Superior temporal gyrus (tissue), 1 donor: ENCODE measurements at regions not wholly inside any gene's neighbourhood (a gene's known extent, or its start where the extent isn't known, plus 50 kb on each side); places are given as distances from the start of the nearest gene placed in this dataset.

Source experiments
- DNase-seq: peaks from one replicate; pipeline ENCODE4 v3.0.0-alpha.2; 2016; ENCODE audit errors: extremely low spot score

DNA sequence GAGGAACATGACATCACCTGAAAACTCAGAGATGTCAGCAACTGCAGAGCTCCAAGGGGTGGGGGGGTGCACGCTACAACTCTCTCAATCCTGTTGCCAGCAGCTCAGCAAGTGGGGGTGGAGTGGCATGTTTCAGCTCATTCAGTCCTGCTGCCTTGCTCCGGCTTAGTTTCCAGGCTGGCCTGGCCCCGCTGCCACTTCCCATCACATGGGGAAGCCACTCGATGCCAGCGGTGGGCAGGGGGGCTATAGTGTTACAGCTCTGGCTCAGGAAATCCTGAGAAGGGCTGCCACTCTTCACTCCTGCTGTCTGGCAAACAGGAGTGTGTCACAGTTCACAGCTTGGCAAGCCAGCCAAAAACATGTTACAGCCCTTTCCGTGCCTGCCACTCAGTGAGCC lies 356.5 kb upstream of the GULP1 start:
- no peak for DNase-seq

- no peak for DNase-seq
These were observed 355.4 kb upstream of the GULP1 start for GRCh38 chr2:187936228-187936627.

GRCh38 chr2:187939180-187939579 lies 352.5 kb upstream of the GULP1 start:
- DNase-seq, result no peak

DNA sequence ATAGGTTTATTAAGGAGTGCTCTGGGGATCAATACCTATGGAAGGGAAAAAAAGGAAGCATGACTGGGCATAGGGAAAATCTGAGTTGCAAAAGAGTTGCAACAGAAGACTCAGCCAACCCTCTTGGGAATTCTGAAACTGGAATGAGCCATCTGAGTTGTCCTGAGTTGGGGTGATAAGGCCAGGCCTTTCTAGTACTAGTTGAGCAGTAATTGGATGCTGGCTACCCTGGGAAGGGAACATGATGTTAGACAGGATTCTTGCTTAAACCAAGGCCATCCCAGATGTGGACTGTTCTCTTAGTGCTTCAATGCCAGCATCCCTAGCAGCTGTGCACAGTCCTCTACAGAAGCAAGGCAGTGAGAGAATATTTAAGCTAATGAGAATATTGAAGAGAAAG lies 348.8 kb upstream of the GULP1 start:
- no peak for DNase-seq

DNA sequence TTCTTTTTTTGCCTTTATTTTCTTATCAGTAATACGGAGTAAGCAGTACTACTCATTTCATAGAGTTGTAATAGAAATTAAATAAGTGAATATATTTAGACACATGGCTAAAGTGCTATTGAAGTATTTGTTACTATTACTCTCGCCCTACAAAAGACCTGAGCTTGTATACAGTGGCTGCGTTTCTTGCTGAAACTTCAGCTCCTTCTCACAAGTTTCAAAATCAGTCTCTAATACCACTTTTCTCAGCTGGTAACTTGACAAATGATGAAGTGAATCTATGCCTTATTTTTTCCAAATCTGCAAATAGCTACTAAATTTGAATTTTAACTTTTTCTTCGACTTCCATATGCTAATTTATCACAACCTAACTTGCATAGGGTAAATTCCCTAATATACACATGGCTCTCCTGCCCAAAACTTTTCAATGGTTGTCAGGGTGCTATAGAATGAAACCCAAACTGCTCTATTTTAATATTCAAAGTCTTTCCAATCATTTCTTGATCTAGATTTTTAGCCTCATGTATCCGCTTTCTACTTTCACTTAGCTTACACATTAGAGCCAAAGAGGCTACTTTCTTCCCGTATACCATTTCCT lies 347.8 kb upstream of the GULP1 start:
- DNase-seq, result no peak

GRCh38 chr2:187949859-187950258 lies 341.8 kb upstream of the GULP1 start:
- DNase-seq, result no peak

DNA sequence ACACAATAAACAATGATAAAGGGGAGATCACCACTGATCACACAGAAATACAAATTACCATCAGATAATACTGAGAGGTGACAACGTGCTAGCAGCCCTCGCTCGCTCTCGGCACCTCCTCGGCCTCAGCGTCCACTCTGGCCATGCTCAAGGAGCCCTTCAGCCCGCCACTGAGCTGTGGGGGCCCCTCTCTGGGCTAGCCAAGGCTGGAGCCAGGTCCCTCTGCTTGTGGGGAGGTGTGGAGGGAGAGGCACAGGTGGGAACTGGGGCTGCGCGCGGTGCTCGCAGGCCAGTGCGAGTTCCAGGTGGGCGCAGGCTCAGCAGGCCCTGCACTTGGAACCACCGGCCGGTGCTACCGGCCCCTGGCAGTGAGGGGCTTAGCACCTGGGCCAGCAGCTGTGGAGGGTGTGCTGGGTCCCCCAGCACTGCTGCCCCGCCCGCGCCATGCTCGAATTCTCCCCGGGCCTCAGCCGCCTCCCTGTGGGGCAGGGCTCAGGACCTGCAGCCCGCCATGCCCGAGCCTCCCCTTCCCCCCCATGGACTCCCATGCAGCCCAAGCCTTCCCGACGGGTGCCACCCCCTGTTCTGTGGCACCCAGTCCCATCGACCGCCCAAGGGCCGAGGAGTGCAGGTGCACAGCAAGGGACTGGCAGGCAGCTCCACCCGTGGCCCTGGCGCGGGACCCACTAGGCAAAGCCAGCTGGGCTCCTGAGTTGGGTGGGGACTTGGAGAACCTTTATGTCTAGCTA lies 340.0 kb upstream of the GULP1 start:
- no peak for DNase-seq

- DNase-seq, result no peak
These were observed 334.7 kb upstream of the GULP1 start for GRCh38 chr2:187956906-187957534.

GRCh38 chr2:187959821-187960220 lies 331.9 kb upstream of the GULP1 start:
- no peak for DNase-seq

DNA sequence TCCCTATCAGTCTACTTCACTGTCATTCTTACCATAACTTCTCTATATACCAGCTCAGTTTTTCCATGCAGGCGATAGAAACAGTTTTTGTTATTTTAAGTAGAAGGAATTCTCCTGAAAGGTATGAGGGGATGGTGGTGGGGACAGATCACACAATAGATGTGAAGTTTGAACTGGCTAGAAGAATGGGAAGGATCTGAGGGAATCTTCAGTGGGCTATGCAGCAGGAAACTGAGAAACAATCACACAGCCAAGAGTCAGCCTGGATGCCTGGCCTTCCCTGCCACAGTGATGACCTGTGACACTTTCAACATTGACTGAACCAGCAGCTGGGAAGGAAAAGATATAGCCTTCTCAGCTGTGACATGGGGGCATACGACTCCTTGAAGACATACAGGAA lies 329.1 kb upstream of the GULP1 start:
- no peak for DNase-seq

DNA sequence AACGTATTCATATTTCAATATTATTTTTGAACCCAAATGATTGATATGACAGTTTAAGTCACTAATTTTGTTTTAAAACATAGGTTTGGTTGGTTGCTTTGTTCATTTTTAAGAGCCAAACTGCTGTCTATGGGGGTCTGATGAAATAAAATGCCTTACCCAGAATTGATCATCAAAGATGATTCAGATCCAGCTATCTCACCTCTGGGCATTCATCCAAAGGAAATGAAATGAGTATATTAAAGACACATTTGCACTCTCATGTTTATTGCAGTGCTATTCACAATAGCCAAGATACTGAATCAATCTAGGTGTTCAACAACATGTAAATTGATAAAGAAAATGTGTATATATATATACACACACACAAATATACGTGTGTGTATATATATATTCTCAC lies 326.9 kb upstream of the GULP1 start:
- DNase-seq, result no peak

- DNase-seq, result no peak
These were observed 324.8 kb upstream of the GULP1 start for GRCh38 chr2:187966924-187967323.

DNA sequence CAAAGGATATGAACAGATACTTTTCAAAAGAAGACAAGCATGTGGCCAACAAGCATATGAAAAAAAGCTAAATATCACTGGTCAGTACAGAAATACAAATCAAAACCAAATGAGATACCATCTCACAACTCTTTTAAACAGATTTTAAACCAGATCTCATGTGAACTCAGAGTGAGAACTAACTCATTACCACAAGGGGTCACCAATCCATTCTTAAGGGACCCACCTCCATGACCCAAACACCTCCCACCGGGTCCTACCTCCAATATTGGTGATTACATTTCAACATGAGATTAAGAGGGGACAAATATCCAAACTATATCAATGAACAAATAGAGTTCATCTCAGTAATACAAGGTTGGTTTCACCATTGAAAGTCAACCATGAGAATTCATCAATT lies 319.8 kb upstream of the GULP1 start:
- DNase-seq, result no peak

GRCh38 chr2:187976259-187976985 lies 315.3 kb upstream of the GULP1 start:
- DNase-seq, result no peak

DNA sequence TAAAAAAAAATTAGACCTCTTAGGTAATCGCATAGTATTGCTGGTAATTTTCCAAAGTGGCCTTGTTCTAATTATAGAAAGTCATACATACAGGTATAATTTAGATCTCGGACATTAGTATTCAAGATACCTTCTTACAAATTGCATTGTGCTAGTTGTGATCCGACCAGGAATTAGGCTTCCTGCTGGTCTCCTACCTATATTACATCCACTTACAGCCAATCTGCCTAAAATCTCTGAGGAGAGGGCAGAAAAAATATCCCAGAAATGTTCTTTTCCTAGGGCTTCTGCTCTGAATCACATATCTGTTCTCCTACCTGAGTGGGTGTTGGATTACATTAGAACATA lies 314.7 kb upstream of the GULP1 start:
- DNase-seq, result no peak

DNA sequence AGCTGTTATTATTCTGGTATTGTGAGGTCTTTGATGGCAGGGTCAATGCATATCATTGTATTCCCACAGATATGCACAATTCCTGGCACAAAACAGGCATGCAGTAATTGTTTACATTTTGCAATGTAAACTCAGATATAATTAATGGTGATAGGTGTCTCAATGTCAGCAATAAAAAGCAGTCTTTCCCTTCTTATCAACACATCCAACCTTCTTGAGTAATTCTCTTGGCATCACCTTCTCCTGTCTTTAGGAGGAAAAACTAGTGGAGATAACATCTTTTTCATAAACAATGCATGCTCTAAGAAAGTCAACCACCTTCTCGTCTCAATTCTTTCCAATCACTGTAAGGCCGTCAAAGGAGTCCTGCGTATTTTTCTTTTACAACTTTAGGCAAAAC lies 313.3 kb upstream of the GULP1 start:
- DNase-seq, result no peak

- DNase-seq, result no peak
These were observed 309.0 kb upstream of the GULP1 start for GRCh38 chr2:187982668-187983067.

DNA sequence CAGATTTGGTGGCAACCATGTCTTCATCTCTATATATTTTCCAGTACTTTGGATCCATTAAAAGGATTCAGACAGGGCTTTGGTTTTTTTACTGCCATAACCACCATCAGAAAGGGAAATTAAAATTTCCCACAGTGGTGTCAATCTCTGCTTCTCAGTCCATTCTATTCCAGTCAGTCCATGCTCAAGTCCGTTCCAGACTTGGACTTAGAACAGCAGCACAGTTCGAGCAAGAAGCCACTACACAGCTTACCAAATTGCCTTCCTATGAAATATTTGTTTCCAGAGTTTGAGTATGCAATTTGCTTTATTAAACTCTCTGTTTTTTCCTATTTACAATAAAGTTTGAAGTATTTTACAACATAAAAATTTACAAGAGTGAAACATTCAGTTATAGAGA lies 306.5 kb upstream of the GULP1 start:
- no peak for DNase-seq

- DNase-seq, result no peak
These were observed 305.8 kb upstream of the GULP1 start for GRCh38 chr2:187985923-187986322.

DNA sequence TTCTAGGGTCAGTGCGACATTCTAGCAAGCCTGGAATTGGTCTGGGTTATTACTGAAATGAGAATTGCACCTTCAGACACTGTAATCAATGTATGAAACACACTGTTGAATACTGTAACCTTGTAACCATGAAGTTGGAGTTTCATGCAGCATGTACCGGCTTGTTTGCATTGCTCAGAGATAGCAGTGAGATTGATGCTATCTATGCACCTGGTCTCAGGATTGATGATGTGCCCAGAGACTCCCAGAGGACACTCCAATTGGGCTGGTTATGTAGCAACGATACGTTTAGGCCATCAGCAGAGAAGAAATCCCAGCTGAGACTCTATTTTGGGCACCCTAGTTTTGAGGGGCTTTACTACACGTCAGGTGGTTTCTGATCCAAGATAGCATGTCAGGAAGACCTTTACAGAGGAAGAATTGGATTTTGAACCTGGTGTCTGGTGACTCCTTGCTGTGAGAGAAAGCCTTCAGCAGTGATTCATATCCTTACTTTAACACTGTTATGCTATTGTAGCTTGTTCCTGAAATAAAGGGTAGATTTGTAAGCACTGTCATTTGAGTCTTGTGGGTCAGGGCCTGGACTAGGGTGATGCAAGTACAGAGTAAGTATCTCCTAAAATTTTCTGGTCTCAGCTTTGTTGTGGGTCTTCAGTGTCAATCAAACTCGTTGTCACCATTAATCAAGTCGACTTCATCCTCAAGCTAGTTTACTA lies 305.1 kb upstream of the GULP1 start:
- DNase-seq, result no peak

DNA sequence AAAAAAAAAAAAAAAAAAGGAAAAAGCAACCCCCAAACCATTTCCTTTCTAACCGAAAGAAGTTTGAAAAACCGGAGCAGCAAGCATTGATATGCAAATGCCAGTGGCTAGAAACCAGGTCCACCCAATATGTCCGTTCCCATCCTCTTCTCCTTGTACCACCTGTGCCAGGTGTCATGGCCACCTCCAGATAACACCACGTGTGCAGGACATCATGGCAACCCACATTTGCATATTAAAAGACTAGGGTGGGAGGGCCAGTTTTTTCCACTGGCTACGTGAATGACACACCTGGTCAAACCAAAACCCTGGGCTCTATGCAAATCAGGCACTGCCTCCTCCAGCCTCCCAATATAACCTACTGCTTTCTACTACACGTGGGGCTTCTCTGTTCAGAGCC lies 303.3 kb upstream of the GULP1 start:
- DNase-seq, result no peak
